ENCODE measurements at regions not wholly inside any gene's neighbourhood (a gene's known extent, or its start where the extent isn't known, plus 50 kb on each side); places are given as distances from the start of the nearest gene placed in this dataset.

DNA sequence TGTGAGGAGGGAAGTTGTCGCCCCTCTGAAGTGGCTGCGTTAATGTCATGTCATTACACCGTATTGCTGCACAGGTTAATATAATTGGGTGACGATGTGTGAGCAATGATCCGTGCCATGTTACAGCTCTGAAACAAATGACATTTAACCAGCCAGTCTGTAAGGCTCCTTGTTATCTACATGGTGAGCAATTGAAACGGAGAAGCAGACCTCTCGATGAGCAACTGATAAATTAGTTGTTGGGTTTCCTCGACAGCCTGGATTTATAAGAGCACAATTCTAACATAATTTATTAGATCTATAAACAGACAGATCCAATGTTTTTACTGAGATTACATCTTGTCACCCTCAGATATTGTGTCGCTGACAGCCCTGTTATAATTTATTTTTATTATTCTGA lies 49.9 kb upstream of the MAFB start:
- H3K27ac Mint-ChIP-seq, result no peak overlapping the region
- H3K9me3 Mint-ChIP-seq, result peaks cover 0 to 2% (median 0%) of the 10 kb centered on the region in 6 donors
- no peak for DNase-seq
- H3K36me3 Mint-ChIP-seq, result no peaks in the 10 kb centered on the region
- H3K27me3 Mint-ChIP-seq (ENCODE audit: low read depth in 3 of 3), result peaks cover 0 to 3% (median 3%) of the 10 kb centered on the region in 3 donors
- H3K4me3 Mint-ChIP-seq, result no peak overlapping the region
- peaks cover 0 to 3% of the 10 kb centered on the region in 2 donors for H3K4me1 Mint-ChIP-seq

DNA sequence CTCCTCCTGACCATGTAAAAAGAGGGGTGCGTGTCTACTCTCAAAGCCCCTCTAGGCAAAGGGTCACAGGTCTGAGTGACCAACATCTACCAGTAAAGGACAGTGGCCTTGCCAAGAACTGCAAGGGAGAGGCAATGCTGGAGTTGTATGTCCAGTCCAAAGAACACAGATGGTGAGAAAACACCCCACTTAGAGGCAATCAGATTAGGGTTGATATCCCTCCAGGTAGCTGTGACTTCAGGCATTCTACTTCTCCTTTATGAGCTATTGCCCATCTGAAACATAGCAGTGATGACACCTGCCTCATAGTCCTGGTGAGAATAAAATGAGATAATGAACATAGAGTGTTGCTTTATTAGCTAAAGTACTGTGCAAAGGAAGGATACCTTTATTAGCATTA lies 50.8 kb upstream of the MAFB start:
- H3K4me1 Mint-ChIP-seq, result peaks cover 0 to 3% of the 10 kb centered on the region in 2 donors
- H3K9me3 Mint-ChIP-seq, result peaks cover 0 to 2% (median 0%) of the 10 kb centered on the region in 6 donors
- peaks cover 0 to 3% (median 3%) of the 10 kb centered on the region in 3 donors for H3K27me3 Mint-ChIP-seq (ENCODE audit: low read depth in 3 of 3)
- no peaks in the 10 kb centered on the region for H3K36me3 Mint-ChIP-seq
- no peak overlapping the region for H3K4me3 Mint-ChIP-seq
- DNase-seq, result no peak
- no peak overlapping the region for H3K27ac Mint-ChIP-seq

DNA sequence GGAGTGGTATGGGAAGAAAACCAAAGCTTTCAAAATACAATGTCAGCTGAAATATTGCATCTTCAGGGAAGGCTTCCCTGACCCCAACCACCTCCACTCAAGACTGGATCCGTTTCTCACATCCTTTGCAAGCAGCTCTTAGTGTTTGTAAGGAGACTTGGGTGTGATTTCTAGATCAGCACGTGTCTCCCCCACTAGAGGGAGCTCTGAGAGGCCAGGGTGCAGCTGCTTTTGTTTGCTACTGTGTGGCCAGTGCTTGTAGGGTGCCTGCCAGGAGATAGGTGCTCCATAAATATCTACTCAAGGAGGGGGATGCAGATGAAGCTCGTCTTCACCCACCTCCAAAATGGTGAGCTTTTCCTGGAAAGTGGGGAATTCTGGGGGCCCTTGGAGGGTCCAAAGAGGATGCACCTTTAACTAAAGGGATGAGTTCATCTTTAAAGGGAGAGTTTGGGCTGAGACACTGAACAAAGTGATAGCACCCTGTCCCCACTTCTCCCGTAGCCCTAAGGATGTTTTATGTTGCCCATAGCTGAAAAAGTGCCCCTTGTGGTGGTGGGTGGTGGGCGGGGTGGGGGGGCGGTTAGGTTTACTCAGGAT lies 52.6 kb upstream of the MAFB start:
- DNase-seq, result peak; percentile 39 to 48 (median 47)
- H3K36me3 Mint-ChIP-seq, result no peaks in the 10 kb centered on the region
- H3K4me3 Mint-ChIP-seq, result no peak overlapping the region

DNA sequence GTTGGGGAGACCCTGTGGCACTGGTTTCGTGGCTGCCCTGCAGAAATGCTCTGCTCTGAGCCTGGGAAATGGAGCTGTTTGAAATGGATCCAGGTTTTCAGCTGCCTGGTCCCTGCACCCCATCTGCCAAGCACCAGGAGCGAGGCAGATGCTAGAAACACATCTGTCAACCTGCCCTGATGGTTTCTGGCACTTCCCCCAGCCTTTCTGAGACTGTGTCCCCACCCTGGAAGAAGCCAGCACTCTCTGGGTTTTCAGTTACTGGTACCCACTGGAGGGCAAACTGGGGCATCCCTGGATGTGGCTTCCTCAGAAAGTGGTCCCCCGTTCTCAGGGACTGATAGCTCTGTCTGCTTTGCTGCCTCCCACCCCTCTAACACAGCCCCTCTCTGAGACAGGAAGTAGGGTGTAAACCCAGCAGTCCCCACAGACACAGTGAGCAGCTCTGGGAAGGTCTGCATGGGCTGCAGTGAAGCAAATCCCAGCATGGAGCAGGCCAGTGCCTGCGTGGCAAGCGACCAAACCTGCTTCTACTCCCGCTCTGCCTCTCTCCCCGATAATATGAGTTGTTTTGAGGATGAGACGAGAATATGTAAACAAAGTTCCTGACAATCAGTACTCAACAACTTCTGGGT lies 54.2 kb upstream of the MAFB start:
- peaks cover 0 to 3% of the 10 kb centered on the region in 2 donors for H3K4me1 Mint-ChIP-seq
- DNase-seq, result no peak

More for the DNA sequence above, 52.6 kb upstream of the MAFB start:
- Mint-ChIP-seq H3K9me3 (peaks cover 0 to 2% (median 0%) of the 10 kb centered on the region in 6 donors), H3K27ac (no peak overlapping the region), H3K27me3 (ENCODE audit: low read depth in 3 of 3) (no peaks in the 10 kb centered on the region), H3K4me1 (peaks cover 0 to 3% of the 10 kb centered on the region in 2 donors)

DNA sequence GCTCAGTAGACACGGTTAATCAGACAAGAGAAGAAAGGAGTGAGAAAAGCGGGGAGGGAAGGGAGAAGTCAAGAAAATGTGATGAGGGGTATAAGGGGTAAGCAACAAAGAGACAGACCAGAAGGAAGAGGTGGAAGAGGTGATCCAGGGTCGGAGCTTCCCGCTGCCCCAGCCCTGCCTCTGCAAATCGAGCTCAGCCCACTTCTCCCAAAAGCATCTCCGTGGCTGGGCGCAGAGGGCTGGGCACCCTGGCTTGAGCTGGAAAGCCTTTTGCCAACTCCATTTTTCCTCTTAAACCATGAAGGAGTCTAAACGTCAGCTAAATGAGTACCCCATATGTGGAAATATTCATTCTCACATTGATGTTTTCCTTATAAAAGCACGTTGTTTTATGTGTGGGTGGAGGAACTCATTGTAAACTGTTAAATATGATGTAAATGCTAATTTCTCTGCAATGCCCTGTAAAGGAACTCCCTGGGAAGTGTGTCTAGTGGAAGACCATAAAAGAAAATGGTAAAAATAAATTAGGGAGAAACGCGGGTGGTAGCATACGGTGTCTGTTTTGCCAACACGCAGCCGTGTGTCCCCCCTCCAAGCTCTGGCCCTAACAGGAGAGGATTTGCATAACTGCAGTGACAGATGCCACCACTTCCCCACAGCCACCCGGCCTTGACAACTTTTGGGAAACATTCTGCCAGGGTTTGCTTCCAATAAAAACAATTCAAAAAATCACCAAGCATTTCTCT lies 55.2 kb upstream of the MAFB start:
- H3K4me3 Mint-ChIP-seq, result no peak overlapping the region
- no peak for DNase-seq
- peaks cover 0 to 3% of the 10 kb centered on the region in 2 donors for H3K4me1 Mint-ChIP-seq
- no peak overlapping the region for H3K27ac Mint-ChIP-seq
- no peaks in the 10 kb centered on the region for H3K9me3 Mint-ChIP-seq
- no peaks in the 10 kb centered on the region for H3K36me3 Mint-ChIP-seq
- peaks cover 0 to 4% (median 3%) of the 10 kb centered on the region in 3 donors for H3K27me3 Mint-ChIP-seq (ENCODE audit: low read depth in 3 of 3)

More for the DNA sequence above, 54.2 kb upstream of the MAFB start:
- Mint-ChIP-seq H3K27me3 (ENCODE audit: low read depth in 3 of 3) (peaks cover 0 to 3% (median 2%) of the 10 kb centered on the region in 3 donors), H3K27ac (no peak overlapping the region), H3K36me3 (no peaks in the 10 kb centered on the region), H3K9me3 (no peaks in the 10 kb centered on the region), H3K4me3 (no peak overlapping the region)

DNA sequence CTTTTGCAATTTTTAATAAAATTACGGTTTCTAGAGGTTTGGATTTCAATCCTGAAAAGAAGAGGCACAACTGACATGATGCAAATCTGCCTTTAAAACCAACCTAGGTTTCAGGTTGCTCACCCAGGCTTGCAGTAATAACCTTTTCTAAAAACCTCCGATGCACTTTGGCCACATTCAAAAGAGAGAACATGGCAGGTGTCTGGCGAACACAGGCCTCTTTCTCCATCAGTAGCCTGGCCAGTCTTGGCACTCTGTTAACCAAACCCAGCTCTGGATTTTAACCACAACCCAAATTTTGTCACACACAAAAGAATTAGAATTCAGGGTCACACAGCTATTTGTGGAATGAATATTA lies 55.8 kb upstream of the MAFB start:
- no peak for DNase-seq
- H3K36me3 Mint-ChIP-seq, result no peaks in the 10 kb centered on the region
- H3K4me3 Mint-ChIP-seq, result no peak overlapping the region
- peaks cover 0 to 3% of the 10 kb centered on the region in 2 donors for H3K4me1 Mint-ChIP-seq
- H3K27me3 Mint-ChIP-seq (ENCODE audit: low read depth in 3 of 3), result peaks cover 0 to 4% (median 4%) of the 10 kb centered on the region in 3 donors
- no peaks in the 10 kb centered on the region for H3K9me3 Mint-ChIP-seq
- H3K27ac Mint-ChIP-seq, result no peak overlapping the region

DNA sequence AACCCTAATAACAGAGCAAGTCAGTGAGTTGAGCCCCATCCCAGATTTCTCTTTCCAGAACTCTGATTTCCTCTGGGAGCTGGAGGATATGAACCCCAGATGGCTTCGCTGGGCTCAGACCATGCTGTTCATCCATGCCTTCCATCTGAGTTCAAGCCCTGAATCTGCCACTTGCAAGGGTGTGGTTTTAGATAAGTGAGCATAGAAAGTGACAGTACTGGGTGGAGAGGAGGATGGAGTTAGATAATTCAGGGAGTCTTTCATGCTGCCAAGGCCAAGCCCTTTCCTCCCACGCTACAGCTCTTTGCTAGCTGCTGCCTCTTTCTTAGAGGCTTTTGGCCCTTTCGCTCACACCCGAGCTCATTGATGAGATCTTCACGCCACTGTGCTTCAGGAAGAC lies 57.2 kb upstream of the MAFB start:
- H3K36me3 Mint-ChIP-seq, result no peaks in the 10 kb centered on the region
- peaks cover 0 to 4% (median 4%) of the 10 kb centered on the region in 3 donors for H3K27me3 Mint-ChIP-seq (ENCODE audit: low read depth in 3 of 3)
- no peak for DNase-seq
- no peak overlapping the region for H3K27ac Mint-ChIP-seq
- H3K4me3 Mint-ChIP-seq, result no peak overlapping the region
- no peaks in the 10 kb centered on the region for H3K9me3 Mint-ChIP-seq
- peaks cover 0 to 3% of the 10 kb centered on the region in 2 donors for H3K4me1 Mint-ChIP-seq

DNA sequence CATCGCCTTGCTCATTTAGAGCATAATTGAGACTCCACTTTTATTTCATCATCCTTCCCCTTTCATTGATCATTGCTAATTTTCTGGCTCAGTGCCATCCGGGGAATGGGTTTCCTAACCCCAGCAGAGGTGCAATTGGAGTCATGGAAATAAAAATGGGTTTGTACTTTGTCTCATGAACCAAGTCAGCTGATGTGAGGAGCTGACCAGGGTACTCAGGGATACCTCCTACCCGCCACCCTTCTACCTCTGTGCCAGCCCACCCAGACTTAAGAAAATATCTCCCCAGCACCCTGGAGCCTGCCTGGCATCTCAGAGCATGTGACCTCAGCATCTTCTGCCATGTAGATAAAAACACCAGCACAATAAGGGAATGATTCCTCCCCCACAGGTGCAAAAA lies 59.1 kb upstream of the MAFB start:
- peaks cover 0 to 4% (median 0%) of the 10 kb centered on the region in 3 donors for H3K36me3 Mint-ChIP-seq
- H3K27me3 Mint-ChIP-seq (ENCODE audit: low read depth in 3 of 3), result peaks cover 0 to 4% (median 4%) of the 10 kb centered on the region in 3 donors
- peaks cover 4 to 5% of the 10 kb centered on the region in 2 donors for H3K4me1 Mint-ChIP-seq
- no peaks in the 10 kb centered on the region for H3K9me3 Mint-ChIP-seq
- no peak for DNase-seq
- no peak overlapping the region for H3K27ac Mint-ChIP-seq
- no peak overlapping the region for H3K4me3 Mint-ChIP-seq

DNA sequence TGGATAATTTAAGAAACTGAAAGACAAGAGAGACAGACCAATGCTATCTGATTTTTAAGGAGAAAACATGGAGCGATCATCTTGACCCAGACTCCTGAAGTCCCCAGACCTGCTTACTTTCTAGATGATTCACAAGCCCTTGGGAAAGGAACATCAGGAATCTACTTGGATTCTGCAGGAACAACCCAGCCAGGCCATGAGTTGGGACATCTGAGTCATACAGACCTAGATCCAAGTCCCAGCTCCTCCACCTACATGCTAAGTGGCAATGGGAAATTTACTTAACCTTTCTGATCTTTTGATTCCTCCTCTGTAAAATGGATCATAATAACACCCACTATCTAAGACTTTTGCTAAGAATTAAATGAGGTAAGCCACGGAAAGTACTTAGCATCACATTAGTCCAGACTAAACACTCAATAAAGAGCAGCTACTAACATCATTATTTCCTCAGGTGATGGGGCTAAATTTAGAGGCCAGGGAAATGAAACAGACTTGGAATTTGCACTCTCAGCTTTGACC lies 61.0 kb upstream of the MAFB start:
- Mint-ChIP-seq H3K36me3 (peaks cover 0 to 4% (median 4%) of the 10 kb centered on the region in 3 donors), H3K4me3 (no peak overlapping the region)
- no peak for DNase-seq

DNA sequence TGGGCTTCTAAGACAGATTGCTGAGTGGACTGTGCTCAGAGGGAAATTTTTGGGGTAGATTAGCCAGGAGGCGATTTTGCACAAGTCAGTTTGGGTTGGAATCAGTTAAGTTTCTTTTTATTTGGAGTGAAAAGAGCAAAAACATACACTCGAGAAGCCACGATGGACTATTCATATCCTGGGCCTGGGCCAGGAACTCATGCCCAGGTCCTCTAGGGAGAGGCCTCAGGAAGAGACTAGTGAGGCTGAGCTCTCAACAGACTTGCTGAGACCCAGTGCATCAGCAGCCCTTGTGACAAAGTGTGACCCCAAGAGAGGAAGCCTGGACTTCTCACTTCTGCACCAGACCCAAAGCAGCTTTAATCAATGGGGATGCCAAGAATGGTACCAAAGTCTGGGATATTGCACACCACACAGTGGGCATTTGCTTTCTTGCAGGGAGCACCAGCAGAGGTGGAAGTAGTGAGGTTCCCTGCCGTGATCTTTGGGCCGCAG lies 61.6 kb upstream of the MAFB start:
- Mint-ChIP-seq H3K27me3 (ENCODE audit: low read depth in 3 of 3) (peaks cover 0 to 6% (median 4%) of the 10 kb centered on the region in 3 donors), H3K36me3 (peaks cover 0 to 4% (median 4%) of the 10 kb centered on the region in 3 donors), H3K27ac (peak overlapping the region in 1 of 6 donors; percentile 21), H3K4me1 (peaks cover 19 to 21% of the 10 kb centered on the region in 2 donors), H3K9me3 (no peaks in the 10 kb centered on the region), H3K4me3 (no peak overlapping the region)
- DNase-seq, result no peak

More for the DNA sequence above, 61.0 kb upstream of the MAFB start:
- H3K27ac Mint-ChIP-seq, result peak overlapping the region in 1 of 6 donors; percentile 21
- peaks cover 18 to 19% of the 10 kb centered on the region in 2 donors for H3K4me1 Mint-ChIP-seq
- H3K9me3 Mint-ChIP-seq, result no peaks in the 10 kb centered on the region
- peaks cover 0 to 6% (median 4%) of the 10 kb centered on the region in 3 donors for H3K27me3 Mint-ChIP-seq (ENCODE audit: low read depth in 3 of 3)

DNA sequence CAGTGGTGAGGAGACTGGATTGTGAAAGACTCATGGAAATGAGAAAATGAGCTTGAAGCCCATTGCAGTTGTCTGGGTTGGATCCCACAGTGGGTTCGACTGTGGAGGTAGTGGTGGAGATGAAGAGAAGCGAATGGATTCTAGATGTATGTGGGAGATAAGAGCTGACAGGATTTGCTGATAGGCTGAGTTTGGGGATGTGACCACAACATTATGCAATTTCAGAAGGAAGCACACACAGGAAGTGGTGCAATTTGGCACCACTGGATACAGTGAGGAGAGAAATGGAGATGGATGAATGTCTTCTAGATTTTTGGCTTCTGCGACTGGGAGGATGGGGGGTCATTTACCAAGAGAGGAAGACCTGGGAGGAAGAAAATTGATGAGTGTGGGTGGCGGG lies 64.4 kb upstream of the MAFB start:
- peaks cover 0 to 7% (median 4%) of the 10 kb centered on the region in 3 donors for H3K36me3 Mint-ChIP-seq
- peaks cover 0 to 4% (median 0%) of the 10 kb centered on the region in 3 donors for H3K27me3 Mint-ChIP-seq (ENCODE audit: low read depth in 3 of 3)
- peak overlapping the region in 1 of 6 donors; percentile 64 for H3K27ac Mint-ChIP-seq
- DNase-seq, result no peak
- H3K4me1 Mint-ChIP-seq, result peaks cover 45 to 50% of the 10 kb centered on the region in 2 donors
- H3K4me3 Mint-ChIP-seq, result peak overlapping the region in 1 of 5 donors; percentile 5
- H3K9me3 Mint-ChIP-seq, result no peaks in the 10 kb centered on the region

DNA sequence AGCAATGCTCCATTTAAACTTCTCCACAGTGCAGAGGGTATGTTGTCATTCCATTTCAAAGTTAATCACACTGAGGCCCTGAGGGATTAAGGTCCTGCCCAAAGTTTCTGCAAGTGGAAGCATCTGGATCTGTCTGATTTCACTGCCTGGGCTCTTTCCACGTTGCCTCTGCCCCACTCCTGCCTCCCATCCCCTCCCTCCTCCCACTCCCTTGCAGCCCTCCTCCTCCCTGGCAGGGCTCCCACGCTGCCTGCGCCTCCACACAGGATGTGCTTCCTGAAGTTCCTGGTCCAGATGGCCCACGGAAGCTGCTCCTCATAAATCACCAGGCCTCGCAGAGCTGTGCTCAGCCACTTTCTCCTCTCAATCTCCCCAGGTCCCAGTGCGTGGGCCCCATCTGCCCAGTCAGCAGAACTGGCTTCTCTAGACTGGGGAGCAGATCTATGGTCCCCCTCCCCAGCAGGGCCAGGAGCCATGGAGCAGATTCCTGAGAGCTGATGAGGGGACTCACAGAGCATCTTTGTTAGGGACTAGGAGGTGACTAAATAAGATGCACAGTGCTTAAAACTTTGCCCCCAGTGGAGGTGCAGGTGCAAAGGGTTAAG lies 65.4 kb upstream of the MAFB start:
- H3K27me3 Mint-ChIP-seq (ENCODE audit: low read depth in 3 of 3), result peaks cover 0 to 4% (median 0%) of the 10 kb centered on the region in 3 donors
- peaks cover 0 to 7% (median 4%) of the 10 kb centered on the region in 3 donors for H3K36me3 Mint-ChIP-seq
- no peaks in the 10 kb centered on the region for H3K9me3 Mint-ChIP-seq
- no peak overlapping the region for H3K4me3 Mint-ChIP-seq
- peaks cover 47 to 57% of the 10 kb centered on the region in 2 donors for H3K4me1 Mint-ChIP-seq
- DNase-seq, result no peak
- H3K27ac Mint-ChIP-seq, result no peak overlapping the region

DNA sequence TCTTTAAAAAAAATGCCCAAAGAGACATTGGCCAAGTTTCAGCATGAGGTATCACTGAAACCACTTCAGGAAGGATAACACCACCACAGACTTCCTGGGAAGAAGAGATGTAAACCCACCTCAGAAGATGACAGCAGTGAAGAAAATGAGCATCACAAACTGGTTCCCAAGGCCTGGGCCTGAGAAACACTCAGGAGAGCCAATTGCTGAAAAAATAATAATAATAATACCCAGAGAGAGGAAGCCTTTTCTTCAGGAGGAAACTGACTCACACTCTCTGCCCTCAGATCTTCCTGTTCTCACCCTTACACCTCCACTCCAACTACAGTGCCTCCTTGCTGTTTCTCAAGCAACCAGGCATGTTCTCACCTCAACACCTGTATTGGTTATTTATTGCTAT lies 68.1 kb upstream of the MAFB start:
- DNase-seq, result peak; percentile 17 to 24 (median 18)
- peaks cover 53 to 57% of the 10 kb centered on the region in 2 donors for H3K4me1 Mint-ChIP-seq
- peaks cover 0 to 7% (median 4%) of the 10 kb centered on the region in 3 donors for H3K36me3 Mint-ChIP-seq
- peaks cover 0 to 4% (median 0%) of the 10 kb centered on the region in 3 donors for H3K27me3 Mint-ChIP-seq (ENCODE audit: low read depth in 3 of 3)
- H3K27ac Mint-ChIP-seq, result peak overlapping the region; percentile 13 to 77 (median 53)
- peak overlapping the region; percentile 43 to 70 (median 63) for H3K4me3 Mint-ChIP-seq
- no peaks in the 10 kb centered on the region for H3K9me3 Mint-ChIP-seq
